Neural progenitor cell (in vitro differentiated cells): ENCODE measurements at regions not wholly inside any gene's neighbourhood (a gene's known extent, or its start where the extent isn't known, plus 50 kb on each side); places are given as distances from the start of the nearest gene placed in this dataset.

Source experiments
- DNase-seq: peaks from one replicate; pipeline ENCODE4 v3.0.0-alpha.2; 2016; ENCODE audit warnings: low spot score
- H2AFZ ChIP-seq: fragments of 200-600 bp; sonication (generic); replicated peaks from 2 replicates; pipeline ENCODE4 v1.6.1; 2016; ENCODE audit warnings: antibody characterized with exemption
- H3F3A ChIP-seq: fragments of 200-600 bp; sonication (generic); 2 replicates; pipeline ENCODE4 v1.6.1; 2016; ENCODE audit warnings: antibody characterized with exemption, low read depth
- H3K27ac ChIP-seq: fragments of 200-600 bp; sonication (generic); 2 replicates; pipeline ENCODE4 v1.5.1; 2016; ENCODE audit warnings: mild to moderate bottlenecking
- H3K27me3 ChIP-seq: fragments of 200-600 bp; sonication (generic); 2 replicates; pipeline ENCODE4 v1.6.1; 2016; ENCODE audit warnings: mild to moderate bottlenecking, moderate library complexity
- H3K36me3 ChIP-seq: fragments of 200-600 bp; sonication (generic); 2 replicates; pipeline ENCODE4 v1.5.1; 2016
- H3K4me1 ChIP-seq: fragments of 200-600 bp; sonication (generic); 2 replicates; pipeline ENCODE4 v1.6.1; 2016; ENCODE audit warnings: mixed run types
- H3K4me2 ChIP-seq: fragments of 200-600 bp; sonication (generic); 2 replicates; pipeline ENCODE4 v1.6.1; 2016
- H3K4me3 ChIP-seq: fragments of 200-600 bp; sonication (generic); 2 replicates; pipeline ENCODE4 v1.5.1; 2016
- H3K79me2 ChIP-seq: fragments of 200-600 bp; sonication (generic); 2 replicates; pipeline ENCODE4 v1.6.1; 2016; ENCODE audit warnings: low read depth
- H3K9ac ChIP-seq: fragments of 200-600 bp; sonication (generic); 2 replicates; pipeline ENCODE4 v1.6.1; 2016
- H3K9me3 ChIP-seq: fragments of 200-600 bp; sonication (generic); 2 replicates; pipeline ENCODE4 v1.5.1; 2016; ENCODE audit warnings: low read depth
- H4K20me1 ChIP-seq: fragments of 200-600 bp; sonication (generic); 2 replicates; pipeline ENCODE4 v1.6.1; 2016; ENCODE audit warnings: low read depth
- H3K27ac Mint-ChIP-seq: 3 replicates; pipeline ENCODE4 v1.8.0; 2021; ENCODE audit warnings: mixed read lengths
- H3K27me3 Mint-ChIP-seq: 2 replicates; pipeline ENCODE4 v1.8.0; 2022; ENCODE audit warnings: low read depth, mild to moderate bottlenecking, inconsistent platforms, moderate library complexity, mixed read lengths; ENCODE audit not compliant: insufficient read depth
- H3K36me3 Mint-ChIP-seq: 3 replicates; pipeline ENCODE4 v1.8.0; 2021; ENCODE audit warnings: mixed read lengths
- H3K4me1 Mint-ChIP-seq: 3 replicates; pipeline ENCODE4 v1.8.0; 2021; ENCODE audit warnings: mixed read lengths
- H3K4me3 Mint-ChIP-seq: 3 replicates; pipeline ENCODE4 v1.8.0; 2021; ENCODE audit warnings: mild to moderate bottlenecking, moderate library complexity, mixed read lengths
- H3K9me3 Mint-ChIP-seq: 3 replicates; pipeline ENCODE4 v1.8.0; 2020; ENCODE audit warnings: mixed read lengths
- EZH2 ChIP-seq: fragments of 200-600 bp; sonication (generic); IDR thresholded peaks from 2 replicates; pipeline ENCODE4 v1.6.1; 2017; ENCODE audit warnings: antibody characterized with exemption, mild to moderate bottlenecking, moderate library complexity
- EZH2phosphoT487 ChIP-seq: fragments of 200-600 bp; sonication (generic); IDR thresholded peaks from 2 replicates; pipeline ENCODE4 v1.6.1; 2017; ENCODE audit warnings: antibody characterized with exemption
- TF ChIP-seq, protein P1 (sequence below): fragments of 200-600 bp; sonication (generic); IDR thresholded peaks from 2 replicates; pipeline ENCODE4 v1.5.1; 2017; ENCODE audit warnings: antibody characterized with exemption, mild to moderate bottlenecking

DNA sequence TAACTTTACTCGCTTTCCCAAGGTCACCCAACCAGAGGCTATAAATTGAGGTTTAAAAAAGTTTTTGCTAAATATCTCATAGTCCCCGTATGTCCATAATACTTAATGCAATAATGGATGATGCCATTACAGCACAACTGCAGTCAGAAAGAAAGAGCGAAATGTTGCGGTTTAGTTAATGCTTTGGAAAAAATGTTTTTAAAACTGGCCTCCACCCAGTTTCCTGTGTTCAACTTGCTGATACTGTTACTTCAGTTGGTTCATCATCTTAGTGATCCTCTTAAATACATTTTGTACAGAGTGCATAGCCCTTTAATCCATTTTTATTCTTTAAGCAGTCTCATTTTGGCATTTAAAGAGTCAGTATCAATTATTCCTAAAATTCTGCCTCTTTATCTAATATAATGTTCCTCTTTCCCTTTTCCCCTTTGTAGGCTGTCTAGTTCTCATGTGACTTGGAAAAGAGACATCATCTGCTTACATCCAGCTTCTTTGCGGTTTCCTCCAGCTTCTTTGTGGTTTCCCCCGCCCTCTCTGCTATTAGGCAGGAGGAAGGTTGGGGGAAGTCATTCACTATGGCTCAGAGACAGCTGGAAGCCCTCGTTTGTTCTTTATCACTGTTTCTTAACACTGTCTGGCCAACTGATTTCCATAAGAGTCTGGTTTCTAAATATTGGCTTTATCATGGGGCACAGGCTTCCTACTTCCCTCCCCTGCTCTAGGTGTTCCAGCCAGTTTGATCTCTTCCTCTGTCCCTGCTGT lies 154.3 kb downstream of the GOLIM4 start:
- Histone ChIP-seq H3K27me3 (no peaks in the 10 kb centered on the region), H3K9ac (no peak overlapping the region), H3K9me3 (no peaks in the 10 kb centered on the region), H4K20me1 (no peaks in the 10 kb centered on the region), H3K4me1 (peaks cover 18% of the 10 kb centered on the region), H3K36me3 (no peaks in the 10 kb centered on the region), H3K27ac (no peak overlapping the region), H3K4me2 (no peak overlapping the region), H3K79me2 (no peaks in the 10 kb centered on the region), H3F3A (no peaks in the 10 kb centered on the region), H2AFZ (peak overlapping the region; percentile 56), H3K4me3 (no peak overlapping the region)
- TF ChIP-seq, protein P1, sequence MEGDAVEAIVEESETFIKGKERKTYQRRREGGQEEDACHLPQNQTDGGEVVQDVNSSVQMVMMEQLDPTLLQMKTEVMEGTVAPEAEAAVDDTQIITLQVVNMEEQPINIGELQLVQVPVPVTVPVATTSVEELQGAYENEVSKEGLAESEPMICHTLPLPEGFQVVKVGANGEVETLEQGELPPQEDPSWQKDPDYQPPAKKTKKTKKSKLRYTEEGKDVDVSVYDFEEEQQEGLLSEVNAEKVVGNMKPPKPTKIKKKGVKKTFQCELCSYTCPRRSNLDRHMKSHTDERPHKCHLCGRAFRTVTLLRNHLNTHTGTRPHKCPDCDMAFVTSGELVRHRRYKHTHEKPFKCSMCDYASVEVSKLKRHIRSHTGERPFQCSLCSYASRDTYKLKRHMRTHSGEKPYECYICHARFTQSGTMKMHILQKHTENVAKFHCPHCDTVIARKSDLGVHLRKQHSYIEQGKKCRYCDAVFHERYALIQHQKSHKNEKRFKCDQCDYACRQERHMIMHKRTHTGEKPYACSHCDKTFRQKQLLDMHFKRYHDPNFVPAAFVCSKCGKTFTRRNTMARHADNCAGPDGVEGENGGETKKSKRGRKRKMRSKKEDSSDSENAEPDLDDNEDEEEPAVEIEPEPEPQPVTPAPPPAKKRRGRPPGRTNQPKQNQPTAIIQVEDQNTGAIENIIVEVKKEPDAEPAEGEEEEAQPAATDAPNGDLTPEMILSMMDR = no peak
- TF ChIP-seq EZH2phosphoT487 = no peak
- TF ChIP-seq EZH2 = no peak
- Mint-ChIP-seq H3K36me3 (no peaks in the 10 kb centered on the region), H3K27ac (no peak overlapping the region), H3K4me3 (no peak overlapping the region), H3K9me3 (peaks cover 2% of the 10 kb centered on the region), H3K27me3 (peaks cover 2% of the 10 kb centered on the region), H3K4me1 (peaks cover 12% of the 10 kb centered on the region)
- DNase-seq = peak; percentile 38

DNA sequence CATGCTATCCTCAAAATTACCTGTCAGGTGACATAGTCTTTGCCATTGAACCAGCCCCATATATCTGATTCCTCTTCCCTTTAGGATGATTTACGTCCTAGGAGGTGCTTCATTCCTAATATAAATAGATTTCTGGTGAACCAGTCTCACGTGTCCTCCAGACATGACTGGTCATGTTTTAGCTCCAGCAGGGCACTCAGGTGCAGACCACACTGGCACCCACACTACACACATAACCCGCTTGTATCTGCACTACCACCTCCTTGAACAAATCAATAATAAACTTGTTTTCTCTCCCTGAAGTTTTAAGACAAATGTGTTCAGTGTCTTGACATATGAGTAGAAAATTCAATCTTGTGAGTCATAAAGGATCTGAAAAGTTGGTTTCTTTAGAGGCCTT lies 155.5 kb downstream of the GOLIM4 start:
- Histone ChIP-seq H3F3A (no peaks in the 10 kb centered on the region), H3K27ac (no peak overlapping the region), H3K79me2 (no peaks in the 10 kb centered on the region), H3K27me3 (no peaks in the 10 kb centered on the region), H4K20me1 (no peaks in the 10 kb centered on the region), H2AFZ (no peak overlapping the region), H3K4me3 (no peak overlapping the region), H3K4me2 (no peak overlapping the region), H3K9me3 (no peaks in the 10 kb centered on the region), H3K36me3 (no peaks in the 10 kb centered on the region), H3K9ac (no peak overlapping the region), H3K4me1 (peaks cover 18% of the 10 kb centered on the region)
- Mint-ChIP-seq H3K4me1 (peaks cover 12% of the 10 kb centered on the region), H3K27ac (no peak overlapping the region), H3K9me3 (peaks cover 2% of the 10 kb centered on the region), H3K36me3 (no peaks in the 10 kb centered on the region), H3K27me3 (peaks cover 2% of the 10 kb centered on the region), H3K4me3 (no peak overlapping the region)
- no peak for DNase-seq
- no peak for TF ChIP-seq EZH2phosphoT487
- no peak for TF ChIP-seq EZH2
- TF ChIP-seq, protein P1 = no peak

DNA sequence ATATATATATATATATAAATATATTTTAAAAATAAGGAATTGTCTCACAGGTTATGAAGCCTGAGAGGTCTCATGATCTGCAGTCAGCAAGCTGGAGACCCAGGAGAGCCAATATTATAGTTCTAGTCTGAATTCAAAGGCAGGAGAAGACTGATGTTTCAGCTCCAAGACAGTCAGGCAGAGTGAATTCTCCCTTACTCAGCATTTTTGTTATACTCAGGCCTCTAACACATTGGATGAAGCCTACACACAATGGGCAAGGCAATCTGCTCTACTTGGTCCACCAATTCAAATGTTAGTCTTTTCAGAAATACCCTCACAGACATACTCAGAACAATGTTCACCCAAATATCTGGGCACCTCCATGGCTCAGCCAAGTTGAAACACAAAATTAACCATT lies 157.2 kb downstream of the GOLIM4 start:
- Mint-ChIP-seq H3K9me3 (peaks cover 2% of the 10 kb centered on the region), H3K27me3 (no peaks in the 10 kb centered on the region), H3K36me3 (no peaks in the 10 kb centered on the region), H3K4me1 (peaks cover 12% of the 10 kb centered on the region), H3K27ac (no peak overlapping the region), H3K4me3 (no peak overlapping the region)
- H3K9ac ChIP-seq = no peak overlapping the region
- TF ChIP-seq EZH2 = no peak
- TF ChIP-seq, protein P1 = no peak
- TF ChIP-seq EZH2phosphoT487 = no peak
- H3K36me3 ChIP-seq = no peaks in the 10 kb centered on the region
- peaks cover 18% of the 10 kb centered on the region for H3K4me1 ChIP-seq
- H3K27ac ChIP-seq = no peak overlapping the region
- no peaks in the 10 kb centered on the region for H3K27me3 ChIP-seq
- H3F3A ChIP-seq = no peaks in the 10 kb centered on the region
- H2AFZ ChIP-seq = no peak overlapping the region
- H3K4me2 ChIP-seq = no peak overlapping the region
- no peaks in the 10 kb centered on the region for H4K20me1 ChIP-seq
- H3K79me2 ChIP-seq = no peaks in the 10 kb centered on the region
- H3K4me3 ChIP-seq = no peak overlapping the region
- H3K9me3 ChIP-seq = no peaks in the 10 kb centered on the region
- no peak for DNase-seq
